Thyroid gland (tissue), 4 donors: ENCODE measurements at regions not wholly inside any gene's neighbourhood (a gene's known extent, or its start where the extent isn't known, plus 50 kb on each side); places are given as distances from the start of the nearest gene placed in this dataset.

Source experiments
- POLR2A ChIP-seq, 2 donors: fragments of 450-650 bp; IDR thresholded peaks; one replicate each; pipeline ENCODE4 v1.6.1; 2017; ENCODE audit warnings: antibody characterized with exemption in 2 of 2, mild to moderate bottlenecking in 2 of 2, moderate library complexity in 1 of 2
- TF ChIP-seq, protein P1 (sequence below), 6 experiments: fragments of 200-600 bp in 3 of 6; fragments of 450-650 bp in 3 of 6; sonication (generic) in 3 of 6; IDR thresholded peaks; one replicate each; pipeline ENCODE4 v1.5.1; 2016 to 2019; ENCODE audit warnings: antibody characterized with exemption in 6 of 6, mild to moderate bottlenecking in 2 of 6, inconsistent platforms in 1 of 6, moderate library complexity in 1 of 6

DNA sequence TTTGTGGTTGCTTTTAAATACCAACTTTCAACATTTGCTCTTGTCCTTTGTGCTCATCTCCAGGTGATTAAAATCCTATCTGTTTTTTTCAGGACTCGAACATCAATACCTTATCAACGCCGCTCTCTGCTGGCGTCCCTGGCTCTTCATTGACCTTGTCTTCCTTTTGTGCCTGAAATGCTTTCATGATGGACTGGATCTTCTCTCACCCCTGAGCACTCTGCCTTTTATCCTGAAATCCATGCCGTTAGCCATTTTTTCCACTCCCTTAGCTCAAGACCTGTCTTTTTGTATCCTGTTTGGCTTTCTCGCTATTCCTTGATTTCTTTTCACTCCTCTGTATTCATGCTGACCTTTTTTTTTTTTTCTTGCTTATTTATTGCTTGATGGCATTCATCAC, 549.5 kb upstream of the CPEB2 start:
- TF ChIP-seq, protein P1, sequence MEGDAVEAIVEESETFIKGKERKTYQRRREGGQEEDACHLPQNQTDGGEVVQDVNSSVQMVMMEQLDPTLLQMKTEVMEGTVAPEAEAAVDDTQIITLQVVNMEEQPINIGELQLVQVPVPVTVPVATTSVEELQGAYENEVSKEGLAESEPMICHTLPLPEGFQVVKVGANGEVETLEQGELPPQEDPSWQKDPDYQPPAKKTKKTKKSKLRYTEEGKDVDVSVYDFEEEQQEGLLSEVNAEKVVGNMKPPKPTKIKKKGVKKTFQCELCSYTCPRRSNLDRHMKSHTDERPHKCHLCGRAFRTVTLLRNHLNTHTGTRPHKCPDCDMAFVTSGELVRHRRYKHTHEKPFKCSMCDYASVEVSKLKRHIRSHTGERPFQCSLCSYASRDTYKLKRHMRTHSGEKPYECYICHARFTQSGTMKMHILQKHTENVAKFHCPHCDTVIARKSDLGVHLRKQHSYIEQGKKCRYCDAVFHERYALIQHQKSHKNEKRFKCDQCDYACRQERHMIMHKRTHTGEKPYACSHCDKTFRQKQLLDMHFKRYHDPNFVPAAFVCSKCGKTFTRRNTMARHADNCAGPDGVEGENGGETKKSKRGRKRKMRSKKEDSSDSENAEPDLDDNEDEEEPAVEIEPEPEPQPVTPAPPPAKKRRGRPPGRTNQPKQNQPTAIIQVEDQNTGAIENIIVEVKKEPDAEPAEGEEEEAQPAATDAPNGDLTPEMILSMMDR (IDR thresholded peaks at IDR 0.05), result no peak
- TF ChIP-seq POLR2A (IDR thresholded peaks at IDR 0.05), result no peak
